Transverse colon (tissue), 4 donors: ENCODE measurements at regions not wholly inside any gene's neighbourhood (a gene's known extent, or its start where the extent isn't known, plus 50 kb on each side); places are given as distances from the start of the nearest gene placed in this dataset.

ENCODE experiments used
- DNase-seq: peaks from one replicate; pipeline ENCODE4 v3.0.0-alpha.2; 2019
- H3K27ac ChIP-seq, 4 donors: fragments of 200-600 bp; sonication (generic); 2 replicates each; pipeline ENCODE4 v1.5.1; 2016 to 2018; ENCODE audit warnings: inconsistent platforms in 4 of 4
- H3K27me3 ChIP-seq: fragments of 200-600 bp; sonication (generic); 2 replicates; pipeline ENCODE4 v1.5.1; 2017; ENCODE audit warnings: inconsistent platforms
- H3K36me3 ChIP-seq, 4 donors: fragments of 200-600 bp; sonication (generic); 2 replicates each; pipeline ENCODE4 v1.5.1; 2017 to 2019; ENCODE audit warnings: inconsistent platforms in 4 of 4
- H3K4me1 ChIP-seq, 4 donors: fragments of 200-600 bp; sonication (generic); 2 replicates each; pipeline ENCODE4 v1.5.1; 2017 to 2020; ENCODE audit warnings: inconsistent platforms in 4 of 4
- H3K4me3 ChIP-seq, 4 donors: fragments of 200-600 bp; sonication (generic); 1 replicate in 1 of 4; 2 replicates in 3 of 4; pipeline versions ENCODE4 v1.5.1 to v1.6.1; 2017 to 2019; ENCODE audit warnings: inconsistent platforms in 4 of 4
- H3K9me3 ChIP-seq, 2 donors: fragments of 200-600 bp; sonication (generic); 2 replicates each; pipeline ENCODE4 v1.5.1; 2017 to 2019; ENCODE audit warnings: inconsistent platforms in 2 of 2
- EP300 ChIP-seq: sonication (generic); formaldehyde crosslinking; IDR thresholded peaks from one replicate; pipeline ENCODE4 v1.6.1; 2017; ENCODE audit warnings: antibody characterized with exemption, low read depth
- POLR2A ChIP-seq: fragments of 450-650 bp; IDR thresholded peaks from one replicate; pipeline ENCODE4 v1.6.1; 2016; ENCODE audit warnings: antibody characterized with exemption, mild to moderate bottlenecking, moderate library complexity
- POLR2AphosphoS5 ChIP-seq, 3 donors: sonication (generic); formaldehyde crosslinking; IDR thresholded peaks; one replicate each; pipeline ENCODE4 v1.6.1; 2016; ENCODE audit warnings: antibody characterized with exemption in 3 of 3
- WGBS, 2 donors: methylation state at CpG; one replicate each; pipeline ENCODE4 v1.1.5; 2018; ENCODE audit warnings: low coverage in 1 of 2; 5-methylcytosine and 5-hydroxymethylcytosine counted together
- in situ Hi-C, 4 donors: fragments of 200-750 bp; cut with MboI; loops; one replicate each; pipeline versions ENCODE4 v1.15.0 to v1.15.1; 2017; ENCODE audit warnings: low sequenced_read_pairs in 3 of 4, low pct_ligation_motif_present in 1 of 4, low pct_unique_long_range_greater_than_20kb in 1 of 4
- intact Hi-C: fragments of 100-400 bp; cut with DNase I; formaldehyde crosslinking; loops from one replicate; pipeline ENCODE4 v1.15.1; 2023; ENCODE audit warnings: low total_unique reads
- TF ChIP-seq, protein P1 (sequence below), 5 experiments: fragments of 200-600 bp in 3 of 5; fragments of 450-650 bp in 2 of 5; sonication (generic) in 3 of 5; IDR thresholded peaks; 1 replicate in 2 of 5; 2 replicates in 3 of 5; pipeline ENCODE4 v1.5.1; 2016 to 2017; ENCODE audit warnings: antibody characterized with exemption in 5 of 5, inconsistent platforms in 3 of 5, mild to moderate bottlenecking in 2 of 5, moderate library complexity in 1 of 5

DNA sequence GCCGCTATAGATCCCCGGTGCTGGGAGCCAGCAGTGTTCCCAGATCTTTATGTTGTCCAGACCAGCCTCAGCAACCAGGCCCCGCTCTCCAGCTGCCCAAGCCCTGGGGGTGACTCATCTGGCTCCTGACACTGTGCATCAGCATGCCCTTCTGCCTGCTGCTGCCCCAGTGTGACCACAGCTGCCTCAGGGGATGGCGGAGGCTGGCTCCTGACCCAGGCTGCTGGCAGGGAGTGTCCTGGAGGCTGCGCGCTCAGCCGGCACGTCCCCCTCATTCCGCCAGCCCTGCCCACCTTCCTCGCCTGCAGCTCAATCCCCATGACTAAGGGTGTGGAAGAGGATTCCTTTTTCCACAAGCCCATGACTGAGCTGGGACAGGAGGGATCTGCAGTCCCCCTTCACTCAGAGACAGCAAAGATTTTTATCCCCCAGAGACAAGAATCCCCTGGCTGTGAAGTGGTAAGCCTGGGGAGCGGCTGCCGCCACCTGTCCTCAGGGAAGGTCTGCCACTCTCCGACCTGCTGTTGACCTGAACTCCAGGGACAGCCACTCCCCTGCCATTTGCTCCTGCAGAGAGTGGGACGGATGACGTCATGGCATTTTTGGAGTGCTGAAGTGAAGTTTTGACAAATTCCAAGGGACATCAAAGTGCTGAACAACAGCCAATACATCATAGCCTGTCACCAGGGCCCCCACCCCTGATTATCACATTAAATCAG is 182.8 kb upstream of the BMPER start:
- WGBS, 2 donors = 90% methylated on average over 15 of the region's 15 CpGs; no CpG with 5 or more reads in 1 of the 2 donors
- Histone ChIP-seq H3K27me3 (no peaks in the 10 kb centered on the region), H3K36me3 (no peaks in the 10 kb centered on the region), H3K27ac (no peak overlapping the region), H3K4me3 (no peak overlapping the region), H3K9me3 (no peaks in the 10 kb centered on the region), H3K4me1 (no peaks in the 10 kb centered on the region)
- intact Hi-C loops = loop anchor here (10.0 kb wide), 1 partner anchor 168 kb away; no protein-coding TSS in a partner anchor
- no peak for DNase-seq
- in situ Hi-C loops = no loop called here
- no peak for TF ChIP-seq POLR2A
- no peak for TF ChIP-seq POLR2AphosphoS5 (IDR thresholded peaks at IDR 0.05)
- TF ChIP-seq, protein P1, sequence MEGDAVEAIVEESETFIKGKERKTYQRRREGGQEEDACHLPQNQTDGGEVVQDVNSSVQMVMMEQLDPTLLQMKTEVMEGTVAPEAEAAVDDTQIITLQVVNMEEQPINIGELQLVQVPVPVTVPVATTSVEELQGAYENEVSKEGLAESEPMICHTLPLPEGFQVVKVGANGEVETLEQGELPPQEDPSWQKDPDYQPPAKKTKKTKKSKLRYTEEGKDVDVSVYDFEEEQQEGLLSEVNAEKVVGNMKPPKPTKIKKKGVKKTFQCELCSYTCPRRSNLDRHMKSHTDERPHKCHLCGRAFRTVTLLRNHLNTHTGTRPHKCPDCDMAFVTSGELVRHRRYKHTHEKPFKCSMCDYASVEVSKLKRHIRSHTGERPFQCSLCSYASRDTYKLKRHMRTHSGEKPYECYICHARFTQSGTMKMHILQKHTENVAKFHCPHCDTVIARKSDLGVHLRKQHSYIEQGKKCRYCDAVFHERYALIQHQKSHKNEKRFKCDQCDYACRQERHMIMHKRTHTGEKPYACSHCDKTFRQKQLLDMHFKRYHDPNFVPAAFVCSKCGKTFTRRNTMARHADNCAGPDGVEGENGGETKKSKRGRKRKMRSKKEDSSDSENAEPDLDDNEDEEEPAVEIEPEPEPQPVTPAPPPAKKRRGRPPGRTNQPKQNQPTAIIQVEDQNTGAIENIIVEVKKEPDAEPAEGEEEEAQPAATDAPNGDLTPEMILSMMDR (IDR thresholded peaks at IDR 0.05) = no peak
- TF ChIP-seq EP300 = no peak

DNA sequence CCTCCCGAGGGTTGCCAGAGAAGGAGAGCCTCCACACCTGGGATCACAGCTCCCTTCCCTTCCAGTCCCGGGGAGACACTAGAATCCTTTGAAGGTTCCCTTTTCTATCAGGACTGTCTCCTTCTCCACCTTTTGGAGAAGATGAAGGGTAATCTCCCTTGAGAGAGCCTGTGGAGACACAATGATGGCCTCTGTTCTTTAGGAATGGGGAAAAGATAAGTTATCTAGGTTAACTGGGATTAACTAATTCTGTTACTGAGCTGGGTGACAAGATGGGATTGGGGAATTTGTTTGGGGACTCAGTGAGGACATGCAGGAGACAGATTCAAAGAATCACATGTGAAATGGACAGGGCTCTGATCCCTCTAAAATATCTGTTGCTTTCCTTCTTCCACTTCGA is 181.1 kb upstream of the BMPER start:
- H3K9me3 ChIP-seq = no peaks in the 10 kb centered on the region
- intact Hi-C loops = loop anchor here (10.0 kb wide), 1 partner anchor 169 kb away; no protein-coding TSS in a partner anchor
- H3K27ac ChIP-seq = no peak overlapping the region
- H3K36me3 ChIP-seq = no peaks in the 10 kb centered on the region
- TF ChIP-seq, protein P1 (IDR thresholded peaks at IDR 0.05) = no peak
- TF ChIP-seq EP300 = no peak
- no peak for TF ChIP-seq POLR2AphosphoS5 (IDR thresholded peaks at IDR 0.05)
- TF ChIP-seq POLR2A = no peak
- peaks cover 0 to 8% (median 2%) of the 10 kb centered on the region in 4 donors for H3K4me1 ChIP-seq
- in situ Hi-C loops = no loop called here
- WGBS, 2 donors = 67 to 90% methylated on average over 1 to 3 of the region's 3 CpGs
- no peaks in the 10 kb centered on the region for H3K27me3 ChIP-seq
- DNase-seq = no peak
- no peak overlapping the region for H3K4me3 ChIP-seq

DNA sequence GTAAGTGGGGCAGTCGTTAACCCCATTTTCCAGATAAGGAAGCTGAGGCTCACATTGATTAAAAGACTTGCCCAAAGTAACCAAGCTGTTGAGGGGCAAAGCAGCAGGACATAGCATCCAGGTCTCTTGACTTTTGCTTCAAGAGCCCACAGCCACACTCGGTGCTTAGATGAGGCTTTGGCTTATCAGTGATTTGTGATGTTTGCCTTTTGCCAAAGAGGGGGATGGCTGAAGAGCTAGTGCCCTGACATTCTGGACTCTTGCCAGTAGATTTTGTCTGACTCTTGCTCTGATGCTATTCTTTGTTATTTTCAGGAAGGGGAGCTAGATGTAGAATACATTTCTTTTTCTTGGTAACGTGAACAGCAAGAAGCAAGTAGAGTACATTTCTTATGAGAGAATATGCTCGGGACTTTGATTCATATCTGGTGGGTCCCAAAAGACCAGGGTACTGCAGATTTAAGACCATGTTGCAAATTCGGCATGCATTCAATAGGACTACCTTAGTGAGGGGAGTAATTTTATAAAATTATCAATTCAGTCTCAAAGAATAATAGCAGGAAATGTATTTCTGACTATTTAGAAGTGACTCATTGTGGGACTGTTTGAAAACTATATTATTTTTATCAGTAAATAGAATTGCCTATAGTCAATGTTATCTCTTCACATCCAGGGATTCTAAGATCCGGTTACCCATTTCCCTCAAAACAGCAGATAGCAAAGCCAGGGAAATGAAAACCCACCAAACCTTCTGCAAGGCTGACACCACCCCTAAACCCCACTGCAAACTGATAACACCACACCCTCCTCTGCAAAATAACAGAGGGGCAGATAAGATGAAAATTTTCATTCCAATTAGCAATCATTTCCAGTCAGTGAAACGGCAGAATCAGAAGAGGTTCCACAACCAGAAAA is 180.0 kb upstream of the BMPER start:
- Histone ChIP-seq H3K27me3 (no peaks in the 10 kb centered on the region), H3K4me1 (peaks cover 0 to 15% (median 4%) of the 10 kb centered on the region in 4 donors), H3K9me3 (no peaks in the 10 kb centered on the region), H3K27ac (no peak overlapping the region), H3K36me3 (no peaks in the 10 kb centered on the region), H3K4me3 (no peak overlapping the region)
- in situ Hi-C loops (no loop called here), intact Hi-C loops (loop anchor here (10.0 kb wide), 1 partner anchor 171 kb away; no protein-coding TSS in a partner anchor)
- DNase-seq = no peak
- WGBS, 2 donors = 83 to 86% methylated on average over 6 to 7 of the region's 7 CpGs
- TF ChIP-seq POLR2A = no peak
- no peak for TF ChIP-seq EP300
- TF ChIP-seq, protein P1 (IDR thresholded peaks at IDR 0.05) = no peak
- TF ChIP-seq POLR2AphosphoS5 (IDR thresholded peaks at IDR 0.05) = no peak

DNA sequence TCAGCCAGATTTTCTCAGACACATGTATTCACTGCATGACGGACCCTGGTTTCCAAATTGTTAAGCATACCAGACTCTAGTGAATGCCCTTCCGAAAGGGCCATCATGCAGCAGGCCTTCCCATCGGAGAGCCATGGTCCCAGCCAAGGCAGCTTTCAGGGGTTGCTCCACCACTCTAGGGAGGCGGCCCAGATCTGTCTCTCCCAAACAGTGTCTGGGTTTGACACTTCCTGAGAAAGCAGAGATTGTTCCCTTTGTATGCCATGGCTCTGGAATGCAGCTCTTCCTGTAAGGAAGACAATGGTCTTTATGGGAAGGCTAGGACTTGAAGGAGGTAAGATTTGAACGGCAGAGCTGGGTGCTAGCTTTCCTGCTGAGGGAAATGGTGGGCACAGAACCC is 178.8 kb upstream of the BMPER start:
- no peak for DNase-seq
- intact Hi-C loops (loop anchor here (10.0 kb wide), 1 partner anchor 172 kb away; no protein-coding TSS in a partner anchor), in situ Hi-C loops (no loop called here)
- H3K36me3 ChIP-seq = no peaks in the 10 kb centered on the region
- TF ChIP-seq, protein P1 (IDR thresholded peaks at IDR 0.05) = no peak
- TF ChIP-seq POLR2A (no peak), EP300 (no peak), POLR2AphosphoS5 (IDR thresholded peaks at IDR 0.05) (no peak)
- no peaks in the 10 kb centered on the region for H3K9me3 ChIP-seq
- no peak overlapping the region for H3K4me3 ChIP-seq
- no peaks in the 10 kb centered on the region for H3K27me3 ChIP-seq
- WGBS, 2 donors = 50 to 92% methylated on average over 1 to 5 of the region's 5 CpGs
- no peak overlapping the region for H3K27ac ChIP-seq
- peaks cover 0 to 15% (median 4%) of the 10 kb centered on the region in 4 donors for H3K4me1 ChIP-seq
